Astrocyte (in vitro differentiated cells and primary cell): ENCODE measurements at regions not wholly inside any gene's neighbourhood (a gene's known extent, or its start where the extent isn't known, plus 50 kb on each side); places are given as distances from the start of the nearest gene placed in this dataset.

ENCODE experiments used
- EZH2 ChIP-seq: IDR thresholded peaks from 2 replicates; pipeline ENCODE4 v1.6.1; 2012; ENCODE audit warnings: mild to moderate bottlenecking, low read length, inconsistent platforms; ENCODE audit not compliant: insufficient read depth
- TF ChIP-seq, protein P1 (sequence below): IDR thresholded peaks from 2 replicates; pipeline ENCODE4 v1.5.1; 2011; ENCODE audit warnings: low read depth, mild to moderate bottlenecking, inconsistent platforms, low read length, moderate library complexity; ENCODE audit not compliant: insufficient read depth

GRCh38 chr15:56837273-56837672 lies 81.2 kb upstream of the TCF12 start:
- TF ChIP-seq, protein P1, sequence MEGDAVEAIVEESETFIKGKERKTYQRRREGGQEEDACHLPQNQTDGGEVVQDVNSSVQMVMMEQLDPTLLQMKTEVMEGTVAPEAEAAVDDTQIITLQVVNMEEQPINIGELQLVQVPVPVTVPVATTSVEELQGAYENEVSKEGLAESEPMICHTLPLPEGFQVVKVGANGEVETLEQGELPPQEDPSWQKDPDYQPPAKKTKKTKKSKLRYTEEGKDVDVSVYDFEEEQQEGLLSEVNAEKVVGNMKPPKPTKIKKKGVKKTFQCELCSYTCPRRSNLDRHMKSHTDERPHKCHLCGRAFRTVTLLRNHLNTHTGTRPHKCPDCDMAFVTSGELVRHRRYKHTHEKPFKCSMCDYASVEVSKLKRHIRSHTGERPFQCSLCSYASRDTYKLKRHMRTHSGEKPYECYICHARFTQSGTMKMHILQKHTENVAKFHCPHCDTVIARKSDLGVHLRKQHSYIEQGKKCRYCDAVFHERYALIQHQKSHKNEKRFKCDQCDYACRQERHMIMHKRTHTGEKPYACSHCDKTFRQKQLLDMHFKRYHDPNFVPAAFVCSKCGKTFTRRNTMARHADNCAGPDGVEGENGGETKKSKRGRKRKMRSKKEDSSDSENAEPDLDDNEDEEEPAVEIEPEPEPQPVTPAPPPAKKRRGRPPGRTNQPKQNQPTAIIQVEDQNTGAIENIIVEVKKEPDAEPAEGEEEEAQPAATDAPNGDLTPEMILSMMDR, result no peak
- TF ChIP-seq EZH2, result no peak
